Parathyroid adenoma (tissue), 2 donors: ENCODE measurements at regions not wholly inside any gene's neighbourhood (a gene's known extent, or its start where the extent isn't known, plus 50 kb on each side); places are given as distances from the start of the nearest gene placed in this dataset.

Experiments used
- H2AFZ ChIP-seq: fragments of 300-600 bp; sonication (generic); one replicate; pipeline ENCODE4 v1.7.0; 2017; ENCODE audit warnings: antibody characterized with exemption, mild to moderate bottlenecking
- H3K27ac ChIP-seq: fragments of 300-600 bp; sonication (generic); one replicate; pipeline ENCODE4 v1.7.0; 2017
- H3K27me3 ChIP-seq: fragments of 300-600 bp; sonication (generic); one replicate; pipeline ENCODE4 v1.7.0; 2017; ENCODE audit warnings: low read length; ENCODE audit not compliant: control insufficient read depth, insufficient read depth
- H3K36me3 ChIP-seq: fragments of 300-600 bp; sonication (generic); one replicate; pipeline ENCODE4 v1.7.0; 2017; ENCODE audit warnings: low read length; ENCODE audit not compliant: control insufficient read depth, insufficient read depth
- H3K4me1 ChIP-seq: fragments of 300-600 bp; sonication (generic); one replicate; pipeline ENCODE4 v1.7.0; 2017; ENCODE audit warnings: control low read depth
- H3K4me2 ChIP-seq: fragments of 300-600 bp; sonication (generic); one replicate; pipeline ENCODE4 v1.7.0; 2017; ENCODE audit warnings: low read length
- H3K4me3 ChIP-seq: fragments of 300-600 bp; sonication (generic); one replicate; pipeline ENCODE4 v1.7.0; 2017; ENCODE audit warnings: low read depth, low read length
- H3K79me2 ChIP-seq: fragments of 300-600 bp; sonication (generic); one replicate; pipeline ENCODE4 v1.7.0; 2017; ENCODE audit warnings: control low read depth
- H3K9ac ChIP-seq: fragments of 300-600 bp; sonication (generic); one replicate; pipeline ENCODE4 v1.7.0; 2017; ENCODE audit warnings: mild to moderate bottlenecking
- H3K9me3 ChIP-seq: fragments of 300-600 bp; sonication (generic); one replicate; pipeline ENCODE4 v1.7.0; 2017; ENCODE audit warnings: low read length; ENCODE audit not compliant: control insufficient read depth
- TF ChIP-seq, protein P1 (sequence below): fragments of 300-600 bp; sonication (generic); IDR thresholded peaks from one replicate; pipeline ENCODE4 v1.7.0; 2017; ENCODE audit warnings: antibody characterized with exemption, mild to moderate bottlenecking
- donor health status: primary hyperparathyroidism.

DNA sequence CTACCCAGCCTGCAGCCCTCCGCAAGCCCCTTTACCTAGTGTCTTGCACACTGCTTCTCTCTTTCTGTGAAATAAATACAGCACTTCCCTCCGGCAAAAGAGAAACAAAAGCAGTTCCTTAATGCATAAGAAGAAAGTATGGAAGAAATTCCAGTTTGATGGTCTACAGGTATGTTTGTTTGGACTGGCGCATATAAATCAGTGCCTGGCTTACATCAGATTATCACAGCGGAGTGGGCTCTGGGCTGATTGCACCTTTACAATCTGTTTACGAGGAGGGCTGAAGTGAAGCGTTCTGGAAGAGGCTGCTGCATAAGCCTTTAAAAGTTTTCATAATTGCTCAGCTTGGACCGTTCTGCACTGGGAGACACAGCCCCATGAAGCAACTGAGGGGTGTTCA is 153.5 kb upstream of the FOXF1 start:
- no peak overlapping the region for H2AFZ ChIP-seq
- H3K27me3 ChIP-seq: no peaks in the 10 kb centered on the region
- H3K4me2 ChIP-seq: no peak overlapping the region
- no peak overlapping the region for H3K27ac ChIP-seq
- no peak overlapping the region for H3K4me3 ChIP-seq
- no peaks in the 10 kb centered on the region for H3K36me3 ChIP-seq
- TF ChIP-seq, protein P1, sequence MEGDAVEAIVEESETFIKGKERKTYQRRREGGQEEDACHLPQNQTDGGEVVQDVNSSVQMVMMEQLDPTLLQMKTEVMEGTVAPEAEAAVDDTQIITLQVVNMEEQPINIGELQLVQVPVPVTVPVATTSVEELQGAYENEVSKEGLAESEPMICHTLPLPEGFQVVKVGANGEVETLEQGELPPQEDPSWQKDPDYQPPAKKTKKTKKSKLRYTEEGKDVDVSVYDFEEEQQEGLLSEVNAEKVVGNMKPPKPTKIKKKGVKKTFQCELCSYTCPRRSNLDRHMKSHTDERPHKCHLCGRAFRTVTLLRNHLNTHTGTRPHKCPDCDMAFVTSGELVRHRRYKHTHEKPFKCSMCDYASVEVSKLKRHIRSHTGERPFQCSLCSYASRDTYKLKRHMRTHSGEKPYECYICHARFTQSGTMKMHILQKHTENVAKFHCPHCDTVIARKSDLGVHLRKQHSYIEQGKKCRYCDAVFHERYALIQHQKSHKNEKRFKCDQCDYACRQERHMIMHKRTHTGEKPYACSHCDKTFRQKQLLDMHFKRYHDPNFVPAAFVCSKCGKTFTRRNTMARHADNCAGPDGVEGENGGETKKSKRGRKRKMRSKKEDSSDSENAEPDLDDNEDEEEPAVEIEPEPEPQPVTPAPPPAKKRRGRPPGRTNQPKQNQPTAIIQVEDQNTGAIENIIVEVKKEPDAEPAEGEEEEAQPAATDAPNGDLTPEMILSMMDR: no peak
- no peaks in the 10 kb centered on the region for H3K4me1 ChIP-seq
- H3K9ac ChIP-seq: no peak overlapping the region
- no peaks in the 10 kb centered on the region for H3K9me3 ChIP-seq
- no peaks in the 10 kb centered on the region for H3K79me2 ChIP-seq

DNA sequence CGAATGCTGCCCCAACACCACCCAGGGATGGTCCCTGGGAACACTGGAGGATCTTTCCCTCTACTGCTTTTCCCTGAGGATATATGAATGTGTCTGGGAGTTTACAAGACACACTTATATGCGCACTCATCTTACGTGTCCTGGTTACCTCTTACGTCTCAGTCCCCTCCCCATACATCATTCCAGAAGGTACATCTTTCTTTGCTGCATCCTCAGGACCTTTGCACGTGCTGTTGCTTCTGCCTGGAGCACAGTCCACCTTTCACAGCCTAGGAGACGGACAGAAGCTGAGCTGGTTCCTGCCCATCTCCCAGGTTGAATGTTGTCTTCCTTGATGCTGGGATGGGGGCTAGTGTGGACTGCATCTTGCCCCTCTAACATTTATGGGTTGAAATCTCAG is 153.0 kb upstream of the FOXF1 start:
- H3K36me3 ChIP-seq: no peaks in the 10 kb centered on the region
- H3K9me3 ChIP-seq: no peaks in the 10 kb centered on the region
- no peak overlapping the region for H3K4me3 ChIP-seq
- no peaks in the 10 kb centered on the region for H3K27me3 ChIP-seq
- H3K79me2 ChIP-seq: no peaks in the 10 kb centered on the region
- no peak overlapping the region for H3K9ac ChIP-seq
- H3K4me1 ChIP-seq: no peaks in the 10 kb centered on the region
- no peak overlapping the region for H3K27ac ChIP-seq
- no peak overlapping the region for H3K4me2 ChIP-seq
- TF ChIP-seq, protein P1: no peak
- no peak overlapping the region for H2AFZ ChIP-seq

DNA sequence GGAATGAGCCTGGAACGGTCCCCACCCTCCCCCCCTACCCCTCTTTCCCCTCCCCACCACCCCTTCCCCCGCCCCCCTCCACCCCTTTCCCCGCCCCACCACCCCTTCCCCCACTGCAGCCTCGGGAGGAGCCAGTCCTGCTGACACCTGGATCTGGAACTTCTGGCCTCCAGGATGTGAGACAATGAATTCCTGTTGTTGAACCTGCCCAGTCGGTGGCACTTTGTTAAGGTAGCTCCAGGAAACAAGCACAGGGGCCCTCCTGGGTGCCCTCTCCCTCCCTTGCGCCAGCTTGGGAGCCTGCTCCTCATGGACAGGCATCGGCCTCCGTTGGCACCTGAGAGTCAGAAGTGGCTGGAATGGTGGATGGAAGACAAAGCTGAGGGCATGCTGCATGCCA is 152.4 kb upstream of the FOXF1 start:
- no peak overlapping the region for H3K4me2 ChIP-seq
- no peak overlapping the region for H3K9ac ChIP-seq
- TF ChIP-seq, protein P1: no peak
- no peaks in the 10 kb centered on the region for H3K4me1 ChIP-seq
- no peak overlapping the region for H3K27ac ChIP-seq
- H3K79me2 ChIP-seq: no peaks in the 10 kb centered on the region
- H3K27me3 ChIP-seq: no peaks in the 10 kb centered on the region
- no peak overlapping the region for H3K4me3 ChIP-seq
- no peaks in the 10 kb centered on the region for H3K36me3 ChIP-seq
- no peak overlapping the region for H2AFZ ChIP-seq
- H3K9me3 ChIP-seq: no peaks in the 10 kb centered on the region

DNA sequence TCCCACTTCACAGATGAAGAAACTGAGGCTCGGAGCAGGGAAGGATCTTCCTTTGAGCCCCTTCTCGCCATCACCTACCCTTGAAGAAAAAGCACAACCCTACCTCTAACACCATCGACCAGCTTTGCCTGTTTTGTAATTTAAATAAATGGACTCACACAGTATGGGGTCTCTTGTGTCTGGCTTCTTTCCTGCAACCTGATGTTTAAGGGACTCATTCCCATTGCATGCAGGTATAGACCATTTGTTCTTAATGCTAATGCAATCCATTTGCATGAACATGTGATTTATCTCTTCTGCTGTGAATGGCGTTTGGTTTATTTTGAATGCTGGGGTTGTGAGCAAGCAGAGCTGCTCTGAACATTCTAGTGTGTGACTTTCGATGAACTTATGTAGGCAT is 150.8 kb upstream of the FOXF1 start:
- Histone ChIP-seq H3K4me2 (no peak overlapping the region), H3K9ac (no peak overlapping the region), H3K27me3 (no peaks in the 10 kb centered on the region)

More for the DNA sequence above, 150.8 kb upstream of the FOXF1 start:
- Histone ChIP-seq H3K9me3 (no peaks in the 10 kb centered on the region), H3K4me3 (no peak overlapping the region), H3K27ac (no peak overlapping the region), H2AFZ (no peak overlapping the region), H3K4me1 (no peaks in the 10 kb centered on the region), H3K79me2 (no peaks in the 10 kb centered on the region), H3K36me3 (no peaks in the 10 kb centered on the region)
- TF ChIP-seq, protein P1: no peak
